ENCODE measurements at regions not wholly inside any gene's neighbourhood (a gene's known extent, or its start where the extent isn't known, plus 50 kb on each side); places are given as distances from the start of the nearest gene placed in this dataset.

DNA sequence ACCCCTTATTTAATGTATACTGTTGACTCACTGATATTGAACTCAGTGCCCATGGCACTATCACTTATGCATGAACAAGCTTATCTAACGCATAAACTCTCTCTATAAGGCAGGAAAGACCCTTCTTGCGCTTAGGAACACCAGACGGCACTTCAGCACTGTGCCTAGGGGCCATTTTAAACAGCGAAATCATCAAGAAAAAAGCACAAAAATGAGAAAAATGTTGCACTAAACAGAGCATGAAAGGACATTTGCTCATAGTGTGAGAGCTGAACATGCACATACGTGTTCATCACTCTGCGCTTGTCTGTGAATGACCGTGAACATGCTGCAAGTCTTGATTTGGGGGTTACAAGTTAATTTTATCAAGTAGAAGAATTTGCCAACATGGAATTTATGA, 109.6 kb downstream of the WDR11 start:
- DNase-seq, result no peak

DNA sequence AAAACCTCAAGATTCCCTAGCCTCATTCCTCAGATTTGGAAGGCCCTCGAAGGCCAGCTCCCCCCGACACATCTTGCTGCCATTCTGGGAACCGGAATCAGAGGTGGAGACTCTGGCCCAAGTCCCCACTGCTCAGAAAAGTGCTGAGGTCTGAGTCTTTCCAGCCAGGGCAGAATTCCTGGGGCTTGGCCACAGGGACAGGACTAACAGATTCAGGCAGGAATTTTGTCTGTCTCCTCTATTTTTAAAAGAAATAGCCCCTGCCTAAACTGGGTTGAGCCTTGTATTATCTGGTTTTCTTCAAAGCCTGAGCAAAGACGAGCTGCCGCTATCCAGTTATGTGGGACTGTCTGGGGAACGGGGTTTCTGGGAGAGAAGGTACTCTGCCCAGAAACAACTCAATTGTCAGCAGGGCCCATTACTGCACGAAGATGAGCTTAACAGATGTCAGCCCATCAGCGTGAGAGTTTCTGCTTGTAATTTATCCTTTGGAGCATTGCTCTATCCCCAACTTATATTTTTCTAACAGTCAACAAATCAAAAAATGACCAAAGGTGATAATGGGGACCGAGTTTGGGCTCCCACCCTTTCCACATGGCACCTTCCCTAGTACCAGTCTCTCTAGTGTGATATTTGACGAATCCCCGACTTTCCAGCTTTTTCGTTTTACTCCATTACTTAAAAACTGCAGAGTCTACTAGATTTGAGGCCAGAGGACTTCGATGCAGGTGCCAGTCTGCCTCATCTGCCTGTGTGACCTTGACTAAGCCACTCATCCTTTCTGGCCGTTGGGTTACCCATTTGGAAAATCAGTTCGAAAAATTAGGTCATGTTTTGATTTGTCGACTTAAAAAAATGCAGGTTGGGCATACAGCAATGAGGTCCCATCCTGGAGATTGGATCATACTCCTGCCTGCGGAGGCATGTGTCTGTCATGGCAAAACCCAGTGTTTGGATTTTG, 110.9 kb downstream of the WDR11 start:
- DNase-seq, result no peak

GRCh38 chr10:120962756-120963593, 111.8 kb downstream of the WDR11 start:
- DNase-seq, result no peak

GRCh38 chr10:120963594-120964220, 112.5 kb downstream of the WDR11 start:
- DNase-seq, result no peak

DNA sequence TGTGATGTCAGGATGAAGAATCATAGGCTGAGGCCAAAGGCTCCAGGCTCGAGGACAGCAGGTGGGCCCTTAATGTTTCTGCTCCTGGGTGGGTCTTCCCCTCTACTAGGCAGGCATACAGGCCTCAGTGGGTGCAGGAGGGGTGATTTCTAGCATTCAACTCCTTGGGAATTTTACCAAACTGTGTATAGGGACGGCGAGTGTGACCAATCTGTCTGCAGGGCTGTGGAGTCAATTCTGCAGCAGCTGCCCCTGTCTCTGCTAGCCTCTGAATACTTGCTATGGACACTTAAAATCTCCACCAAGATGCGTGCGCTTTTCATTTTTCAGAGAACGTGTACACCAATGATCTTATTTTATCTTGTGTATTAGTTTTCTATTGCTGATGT, 115.5 kb downstream of the WDR11 start:
- DNase-seq, result no peak

DNA sequence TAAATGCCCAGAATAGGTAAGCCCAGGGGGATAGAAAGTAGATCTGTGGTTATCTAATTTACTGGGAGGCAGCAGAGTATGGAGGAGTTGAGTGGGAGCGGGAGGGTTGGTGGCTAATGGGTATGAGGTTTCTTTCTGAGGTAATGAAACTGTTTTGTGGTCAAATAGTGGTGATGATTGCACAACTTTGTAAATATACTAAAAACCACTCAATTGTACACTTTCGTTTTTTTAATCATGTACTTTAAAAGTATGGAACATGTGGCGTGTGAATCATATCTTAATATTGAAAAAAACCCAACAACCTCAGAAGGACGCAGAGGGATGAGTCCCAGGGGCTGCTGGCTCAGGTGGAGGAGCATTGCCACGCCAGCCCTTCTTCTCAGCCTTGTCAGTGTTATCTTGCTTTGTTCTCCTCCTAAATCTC, 118.1 kb downstream of the WDR11 start:
- peak; percentile 47 for DNase-seq

GRCh38 chr10:120970595-120971529, 119.7 kb downstream of the WDR11 start:
- DNase-seq, result no peak

- DNase-seq, result no peak
These were observed 120.5 kb downstream of the WDR11 start for GRCh38 chr10:120971671-120972070.

GRCh38 chr10:120972259-120972658, 121.1 kb downstream of the WDR11 start:
- no peak for DNase-seq

DNA sequence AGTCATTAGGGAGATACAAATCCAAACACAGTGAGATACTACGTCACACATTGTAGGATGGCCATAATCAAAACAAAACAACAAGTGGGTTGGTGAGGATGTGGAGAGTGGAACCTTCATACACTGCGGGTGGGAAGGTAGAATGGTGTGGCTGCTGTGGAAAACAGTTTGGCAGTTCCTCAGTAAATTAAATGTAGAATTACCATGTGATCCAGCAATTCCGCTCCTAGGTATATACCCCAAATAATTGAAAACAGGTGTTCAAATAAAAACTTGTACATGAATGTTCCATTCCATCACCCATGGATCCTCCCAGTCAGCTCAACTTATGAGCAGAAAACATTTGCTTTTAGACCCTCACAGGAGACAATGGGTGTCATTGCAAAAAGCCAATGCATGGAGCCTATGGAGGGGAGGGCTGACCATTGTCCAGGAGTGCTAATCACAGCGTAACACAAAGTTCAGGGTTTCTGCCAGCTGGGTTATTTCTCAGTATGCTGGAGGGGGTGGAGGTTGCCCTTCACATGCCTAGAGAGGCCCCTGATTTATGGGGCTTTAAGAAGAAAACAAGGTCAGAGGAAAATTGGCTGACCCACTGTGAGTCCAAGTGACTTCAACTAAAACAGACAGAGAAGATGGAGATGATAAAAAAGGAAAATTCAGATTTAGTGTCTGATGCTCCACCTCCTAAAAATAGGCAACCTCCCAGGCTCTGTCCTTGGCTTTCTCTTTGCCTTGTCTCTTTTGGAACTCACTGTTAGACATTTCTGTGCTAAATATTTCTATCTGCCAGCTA, 124.1 kb downstream of the WDR11 start:
- DNase-seq, result no peak

- no peak for DNase-seq
These were observed 124.7 kb downstream of the WDR11 start for GRCh38 chr10:120975868-120976225.

- DNase-seq, result no peak
These were observed 126.7 kb downstream of the WDR11 start for GRCh38 chr10:120977897-120978296.

GRCh38 chr10:120978589-120979252, 127.6 kb downstream of the WDR11 start:
- no peak for DNase-seq

DNA sequence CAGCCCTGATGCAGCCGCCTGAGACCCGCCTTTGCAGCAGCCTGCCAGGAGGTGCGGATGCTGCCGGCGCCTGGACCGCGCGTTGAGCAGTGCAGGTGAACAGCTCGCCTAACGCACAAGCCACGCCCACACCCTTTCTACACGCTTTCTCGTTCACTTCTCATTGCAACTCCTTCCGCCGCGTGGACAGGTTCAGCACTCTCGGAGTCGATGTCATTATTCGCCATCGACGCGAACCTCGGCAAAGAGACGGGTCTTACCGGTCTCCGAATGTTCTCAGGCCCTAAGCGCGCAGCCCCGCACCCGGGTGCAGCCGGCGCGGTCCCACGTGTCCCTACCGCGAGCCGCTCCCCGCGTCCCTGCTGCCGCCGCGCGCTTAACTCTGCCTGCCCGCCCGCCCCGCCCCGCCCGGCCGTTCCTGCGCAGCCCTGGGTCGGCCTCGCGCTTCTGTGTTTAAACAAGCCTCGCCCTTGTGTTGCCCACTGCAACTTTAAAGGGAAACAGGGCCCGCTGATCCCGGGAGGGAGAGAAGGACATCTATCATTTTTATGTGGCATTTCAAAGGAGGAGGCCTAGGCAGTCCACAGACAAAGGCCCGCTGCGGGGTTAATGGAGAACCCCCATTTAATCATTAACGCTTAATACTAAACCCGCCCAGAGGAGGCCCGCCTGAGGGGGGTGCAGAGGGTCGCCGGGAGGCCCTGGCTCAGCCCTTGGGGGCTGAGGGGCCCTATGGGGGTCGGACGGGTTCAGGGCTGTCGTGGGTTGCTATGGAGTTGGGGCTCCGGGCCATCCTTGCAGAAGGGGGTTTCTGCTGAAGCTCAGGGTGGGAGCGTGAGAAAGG, 128.5 kb downstream of the WDR11 start:
- DNase-seq, result peak; percentile 18

DNA sequence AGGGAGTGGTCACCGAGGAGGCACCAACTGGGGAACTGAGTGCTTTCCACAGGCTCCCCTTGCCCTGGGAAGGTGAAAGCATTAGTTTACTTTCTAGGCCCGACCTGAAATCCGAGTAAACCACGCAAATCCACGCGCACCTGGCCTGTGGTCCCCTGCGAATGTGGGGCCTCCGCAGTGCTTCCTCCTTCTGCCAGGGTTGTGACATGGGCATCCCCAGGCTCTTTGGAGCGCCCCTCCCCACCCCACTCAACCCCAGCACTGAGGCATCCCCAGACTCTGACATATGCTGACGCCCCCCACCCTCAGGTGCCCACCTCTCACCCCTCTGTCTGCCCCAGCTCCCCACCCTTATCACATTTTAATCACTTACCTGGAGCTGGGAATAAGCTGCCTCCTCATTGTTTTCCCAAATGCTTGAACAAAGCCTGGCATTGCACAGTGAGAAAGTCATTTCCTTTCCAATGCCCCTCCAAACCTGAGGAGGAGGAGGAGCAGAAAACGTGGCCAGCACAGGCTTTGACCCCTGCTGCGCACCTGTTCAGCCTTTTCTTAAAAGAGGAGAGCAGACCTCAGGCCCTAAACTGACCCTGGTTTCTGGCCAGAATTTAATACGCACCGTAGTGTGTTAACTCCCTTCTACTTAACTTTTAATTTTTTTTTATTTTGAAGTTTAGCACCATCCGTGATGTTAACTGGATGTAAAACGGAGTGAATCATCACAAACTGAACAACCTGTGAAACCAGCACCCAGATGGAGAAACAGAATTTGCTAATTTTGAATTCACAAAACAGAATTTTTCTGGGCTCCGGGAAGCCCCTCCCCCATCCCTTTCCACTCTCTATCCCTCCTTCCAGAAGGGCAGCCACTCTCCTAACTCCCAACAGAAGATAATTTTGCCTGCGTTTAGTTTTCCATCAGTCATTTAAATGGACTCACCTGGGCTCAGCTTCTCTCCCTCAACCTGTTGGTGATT, 129.4 kb downstream of the WDR11 start:
- DNase-seq, result no peak

GRCh38 chr10:120981601-120982391, 130.6 kb downstream of the WDR11 start:
- DNase-seq, result no peak

- no peak for DNase-seq
These were observed 131.3 kb downstream of the WDR11 start for GRCh38 chr10:120982507-120982906.

DNA sequence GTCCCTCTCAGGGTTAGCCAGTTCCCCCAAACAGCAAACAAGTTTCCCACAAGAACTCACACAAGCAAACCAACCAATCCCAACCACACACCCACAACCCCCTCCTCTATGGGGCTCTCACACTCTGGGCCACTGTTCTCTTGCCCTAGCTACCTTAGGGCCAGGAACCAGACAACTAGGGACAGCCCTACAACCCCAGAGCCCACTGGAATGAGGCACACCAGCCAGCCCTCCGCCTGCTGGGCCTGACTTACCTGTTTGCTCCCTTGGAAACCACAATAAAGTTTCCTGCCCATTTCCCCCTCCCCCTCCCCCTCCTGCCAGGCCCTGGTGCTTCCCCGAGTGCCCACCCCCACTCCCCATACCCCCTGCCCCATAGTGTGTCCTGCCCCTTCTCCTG, 132.6 kb downstream of the WDR11 start:
- no peak for DNase-seq

Data from activated CD4-positive, alpha-beta T cell treated with anti-CD3 and anti-CD28 coated beads, Interleukin-2, amount 50 U/mL, for 16 hours (primary cell).